ENCODE measurements at regions not wholly inside any gene's neighbourhood (a gene's known extent, or its start where the extent isn't known, plus 50 kb on each side); places are given as distances from the start of the nearest gene placed in this dataset.

DNA sequence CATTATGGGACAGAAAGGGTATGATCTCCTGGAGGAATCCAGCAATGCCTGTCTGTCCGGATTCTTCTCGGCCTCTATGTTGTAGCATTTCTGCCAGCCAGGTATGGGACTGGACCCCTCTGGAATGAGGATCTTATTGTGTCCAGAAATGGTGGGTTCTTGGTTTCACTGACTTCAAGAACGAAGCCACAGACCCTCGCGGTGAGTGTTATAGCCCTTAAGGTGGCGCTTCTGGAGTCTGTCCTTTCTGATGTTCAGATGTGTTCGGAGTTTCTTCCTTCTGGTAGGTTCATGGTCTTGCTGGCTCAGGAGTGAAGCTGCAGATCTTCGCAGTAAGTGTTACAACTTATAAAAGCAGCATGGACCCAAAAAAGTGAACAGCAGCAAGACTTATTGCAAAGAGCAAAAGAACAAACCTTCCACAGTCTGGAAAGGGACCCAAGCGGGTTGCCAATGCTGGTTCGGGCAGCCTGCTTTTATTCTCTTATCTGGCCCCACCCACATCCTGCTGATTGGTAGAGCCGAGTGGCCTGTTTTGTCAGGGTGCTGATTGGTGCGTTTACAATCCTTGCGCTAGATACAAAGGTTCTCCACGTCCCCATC, 62.3 kb upstream of the IER3 start:
- no peak for DNase-seq (ENCODE audit: low spot score)

GRCh38 chr6:30804333-30804732, 60.0 kb upstream of the IER3 start:
- DNase-seq (ENCODE audit: low spot score) = no peak

DNA sequence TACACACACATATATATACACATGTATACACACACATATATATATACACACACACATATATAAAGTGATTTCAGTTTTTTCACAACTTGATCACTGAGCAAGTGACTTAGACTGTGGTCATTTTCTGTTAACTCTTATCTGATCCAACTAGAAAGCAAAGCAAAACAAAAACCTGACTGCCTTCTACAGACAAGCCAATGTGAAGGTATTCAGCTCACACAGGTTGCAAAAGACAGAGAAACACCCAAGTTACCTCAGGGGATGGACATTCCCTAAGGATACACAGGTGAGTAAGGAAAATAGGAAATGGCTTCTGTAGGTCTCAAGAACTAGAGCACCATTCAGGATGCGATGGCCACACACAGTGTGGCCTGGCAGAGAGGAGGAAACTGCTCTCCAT, 58.4 kb upstream of the IER3 start:
- no peak for DNase-seq (ENCODE audit: low spot score)

GRCh38 chr6:30801950-30802349, 57.6 kb upstream of the IER3 start:
- no peak for DNase-seq (ENCODE audit: low spot score)

- DNase-seq (ENCODE audit: low spot score) = no peak
These were observed 56.5 kb upstream of the IER3 start for GRCh38 chr6:30800871-30801270.

DNA sequence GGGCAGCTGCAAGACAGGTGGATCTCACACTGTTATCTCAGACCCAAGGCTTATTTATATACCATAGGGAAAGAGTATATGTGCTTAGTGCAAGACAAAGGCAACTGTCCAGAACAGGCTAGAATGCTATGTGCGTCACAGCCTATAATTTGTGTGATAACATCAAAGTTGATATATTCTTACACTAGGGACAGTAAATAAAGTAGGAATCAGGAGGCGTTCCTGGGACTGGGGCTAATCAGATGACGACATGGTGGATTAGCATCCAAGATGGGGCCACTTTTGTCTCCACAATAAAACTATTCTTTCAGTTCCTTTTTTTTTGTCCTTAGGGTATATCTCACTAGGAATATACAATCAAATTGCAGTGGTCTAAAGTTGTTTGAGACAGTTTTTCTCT, 54.9 kb upstream of the IER3 start:
- DNase-seq (ENCODE audit: low spot score) = no peak

DNA sequence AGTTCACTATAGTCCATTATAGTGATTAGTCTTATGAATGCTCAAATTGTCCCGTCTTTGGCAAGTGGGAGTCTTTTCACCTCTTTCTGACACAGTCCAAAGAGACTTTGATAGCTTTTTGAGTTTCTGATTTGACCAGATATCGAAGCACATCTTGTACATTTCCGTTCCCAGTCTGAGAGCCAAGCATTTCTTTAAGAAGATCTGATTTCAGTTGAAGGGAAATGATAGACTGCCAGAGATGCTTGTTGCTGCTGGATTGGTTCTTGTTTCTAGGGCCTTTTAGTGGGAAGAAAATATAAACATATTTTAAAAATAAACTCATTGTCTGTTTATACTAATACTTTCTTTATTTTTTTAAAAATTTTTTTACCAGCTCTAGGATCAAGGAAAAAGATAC, 54.1 kb upstream of the IER3 start:
- DNase-seq (ENCODE audit: low spot score) = no peak

DNA sequence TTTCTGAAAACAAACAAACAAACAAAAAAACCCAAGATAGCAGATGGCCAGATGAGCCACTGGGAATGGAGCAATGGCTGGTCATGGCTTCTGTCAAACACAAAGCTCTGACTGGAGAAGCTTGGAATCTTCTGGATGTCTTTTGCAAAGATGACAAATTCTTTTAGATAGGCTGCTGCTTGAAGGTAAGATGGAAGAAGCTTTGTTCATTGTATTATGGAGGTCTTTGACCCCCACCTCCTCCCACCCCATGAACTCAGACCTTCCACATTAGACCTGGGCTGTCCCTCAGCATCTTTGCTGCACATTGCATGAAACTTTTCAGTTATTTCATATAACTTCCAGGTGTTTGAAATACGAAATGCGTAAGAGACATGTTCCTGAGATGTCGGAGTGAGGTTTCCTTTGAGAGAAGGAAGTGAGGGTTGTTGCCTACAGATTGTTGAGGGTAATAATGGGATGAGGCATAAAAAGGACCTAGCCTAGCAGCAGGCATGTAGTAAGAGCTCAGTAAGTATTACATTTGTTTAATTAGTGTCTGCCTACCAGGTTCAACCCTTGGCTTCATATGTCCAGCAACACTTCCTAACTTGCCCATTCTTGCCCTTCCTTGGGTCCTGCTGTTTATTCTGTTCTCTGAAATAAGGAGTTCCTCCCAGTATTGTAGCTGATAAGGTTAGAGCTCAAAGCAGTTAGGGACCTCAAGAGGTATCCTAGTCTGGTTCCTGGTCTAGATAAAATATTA, 51.4 kb upstream of the IER3 start:
- DNase-seq (ENCODE audit: low spot score) = no peak

Data from HuH-7 (cell line).